SU-DHL-6 (cell line): ENCODE measurements at regions not wholly inside any gene's neighbourhood (a gene's known extent, or its start where the extent isn't known, plus 50 kb on each side); places are given as distances from the start of the nearest gene placed in this dataset.

Experiments used
- H2AFZ ChIP-seq: fragments of 200-600 bp; sonication (generic); 2 replicates; pipeline ENCODE4 v1.6.1; 2014; ENCODE audit warnings: low read depth, mild to moderate bottlenecking, moderate library complexity, mixed read lengths, antibody characterized with exemption, low read length; ENCODE audit not compliant: severe bottlenecking
- H3F3A ChIP-seq: fragments of 200-600 bp; shearing (Covaris generic); 2 replicates; pipeline ENCODE4 v1.6.0; 2016; ENCODE audit warnings: antibody characterized with exemption, mild to moderate bottlenecking; ENCODE audit not compliant: insufficient read depth
- H3K27ac ChIP-seq: fragments of 200-600 bp; sonication (generic); 2 replicates; pipeline ENCODE4 v1.5.1; 2016; ENCODE audit warnings: low read depth, mild to moderate bottlenecking, low read length, moderate library complexity, mixed read lengths
- H3K27me3 ChIP-seq: fragments of 200-600 bp; sonication (generic), shearing (Covaris generic); 2 replicates; pipeline ENCODE4 v1.6.0; 2014; ENCODE audit warnings: mild to moderate bottlenecking, low read length
- H3K36me3 ChIP-seq: fragments of 200-600 bp; sonication (generic); 2 replicates; pipeline ENCODE4 v1.6.1; 2014; ENCODE audit warnings: mild to moderate bottlenecking, low read length, mixed read lengths
- H3K4me2 ChIP-seq: fragments of 300-600, 200-600 bp; shearing (Covaris generic), sonication (generic); 2 replicates; pipeline ENCODE4 v1.6.0; 2014; ENCODE audit warnings: low read length, low read depth, mild to moderate bottlenecking; ENCODE audit not compliant: poor library complexity, severe bottlenecking
- H3K4me3 ChIP-seq: fragments of 200-600 bp; sonication (generic); 2 replicates; pipeline ENCODE4 v1.5.1; 2014; ENCODE audit warnings: antibody characterized with exemption, low read length, mild to moderate bottlenecking, mixed read lengths; ENCODE audit not compliant: insufficient read depth, poor library complexity, severe bottlenecking
- H3K79me2 ChIP-seq: fragments of 200-600 bp; sonication (generic); 2 replicates; pipeline ENCODE4 v1.6.1; 2014; ENCODE audit warnings: mild to moderate bottlenecking, low read length, moderate library complexity; ENCODE audit not compliant: insufficient read depth
- H3K9ac ChIP-seq: fragments of 200-600 bp; sonication (generic); 2 replicates; pipeline ENCODE4 v1.7.0; 2014; ENCODE audit warnings: mild to moderate bottlenecking, low read length
- H3K9me2 ChIP-seq: fragments of 200-600 bp; sonication (generic); replicated peaks from 2 replicates; pipeline ENCODE4 v1.6.1; 2014; ENCODE audit warnings: low read length; ENCODE audit not compliant: insufficient read depth
- H3K9me3 ChIP-seq: fragments of 200-600 bp; sonication (generic); 2 replicates; pipeline ENCODE4 v1.6.1; 2014; ENCODE audit warnings: low read length, mixed read lengths; ENCODE audit not compliant: insufficient read depth
- H4K20me1 ChIP-seq: fragments of 200-600 bp; sonication (generic); 2 replicates; pipeline ENCODE4 v1.6.1; 2014; ENCODE audit warnings: low read depth, mild to moderate bottlenecking, antibody characterized with exemption, low read length, moderate library complexity, mixed read lengths
- CTCF ChIP-seq: fragments of 200-600 bp; sonication (generic); IDR thresholded peaks from one replicate; pipeline ENCODE4 v1.5.1; 2017; ENCODE audit warnings: antibody characterized with exemption, mild to moderate bottlenecking, low read length, moderate library complexity; ENCODE audit not compliant: insufficient read depth, poor library complexity, severe bottlenecking
- EZH2phosphoT487 ChIP-seq: fragments of 200-600 bp; sonication (generic), shearing (Covaris generic); conservative IDR thresholded peaks from 2 replicates; pipeline ENCODE4 v1.6.1; 2018; ENCODE audit warnings: mild to moderate bottlenecking, antibody characterized with exemption, low read length, moderate library complexity, mixed read lengths

GRCh38 chr3:177429079-177429478, 231.8 kb upstream of the TBL1XR1 start:
- no peak overlapping the region for H3K4me2 ChIP-seq
- TF ChIP-seq EZH2phosphoT487 = no peak
- TF ChIP-seq CTCF = no peak
- no peaks in the 10 kb centered on the region for H4K20me1 ChIP-seq
- H3K4me3 ChIP-seq = no peak overlapping the region
- no peaks in the 10 kb centered on the region for H3K27me3 ChIP-seq
- H3K9me3 ChIP-seq = no peaks in the 10 kb centered on the region
- no peaks in the 10 kb centered on the region for H3F3A ChIP-seq
- H3K9ac ChIP-seq = no peak overlapping the region
- H2AFZ ChIP-seq = no peak overlapping the region
- no peak overlapping the region for H3K27ac ChIP-seq
- H3K79me2 ChIP-seq = no peaks in the 10 kb centered on the region
- no peaks in the 10 kb centered on the region for H3K9me2 ChIP-seq
- no peaks in the 10 kb centered on the region for H3K36me3 ChIP-seq

- Histone ChIP-seq H3K9me3 (no peaks in the 10 kb centered on the region), H3K36me3 (no peaks in the 10 kb centered on the region), H3K27ac (no peak overlapping the region), H3K4me3 (no peak overlapping the region), H3K27me3 (no peaks in the 10 kb centered on the region), H4K20me1 (no peaks in the 10 kb centered on the region), H3K4me2 (no peak overlapping the region), H3K79me2 (no peaks in the 10 kb centered on the region), H3K9me2 (no peaks in the 10 kb centered on the region), H3K9ac (no peak overlapping the region), H2AFZ (no peak overlapping the region), H3F3A (no peaks in the 10 kb centered on the region)
- no peak for TF ChIP-seq CTCF
- no peak for TF ChIP-seq EZH2phosphoT487
These were observed 232.5 kb upstream of the TBL1XR1 start for GRCh38 chr3:177429771-177430170.

- no peak overlapping the region for H3K4me2 ChIP-seq
- no peaks in the 10 kb centered on the region for H3K9me2 ChIP-seq
- H3K27ac ChIP-seq = no peak overlapping the region
These were observed 233.4 kb upstream of the TBL1XR1 start for GRCh38 chr3:177430653-177431052.

More at GRCh38 chr3:177430653-177431052, 233.4 kb upstream of the TBL1XR1 start:
- no peaks in the 10 kb centered on the region for H3K9me3 ChIP-seq
- H3K4me3 ChIP-seq = no peak overlapping the region
- H3F3A ChIP-seq = no peaks in the 10 kb centered on the region
- TF ChIP-seq CTCF = no peak
- no peak for TF ChIP-seq EZH2phosphoT487
- H3K79me2 ChIP-seq = no peaks in the 10 kb centered on the region
- H4K20me1 ChIP-seq = no peaks in the 10 kb centered on the region
- no peaks in the 10 kb centered on the region for H3K27me3 ChIP-seq
- no peak overlapping the region for H2AFZ ChIP-seq
- no peaks in the 10 kb centered on the region for H3K36me3 ChIP-seq
- H3K9ac ChIP-seq = no peak overlapping the region
